ENCODE measurements at regions not wholly inside any gene's neighbourhood (a gene's known extent, or its start where the extent isn't known, plus 50 kb on each side); places are given as distances from the start of the nearest gene placed in this dataset.

GRCh38 chr2:104487366-104487765 lies 366.5 kb upstream of the POU3F3 start:
- Histone ChIP-seq H3K18ac (ENCODE audit: extremely low read depth, low read length) (no peak overlapping the region), H3K23me2 (ENCODE audit: low read depth, low read length) (no peaks in the 10 kb centered on the region), H2BK5ac (ENCODE audit: low read depth, low read length) (no peak overlapping the region), H3K4me2 (ENCODE audit: insufficient read depth in 1 of 2, low read depth in 2 of 2, low read length in 2 of 2) (no peak overlapping the region), H3K79me1 (ENCODE audit: low read depth, low read length) (no peaks in the 10 kb centered on the region), H4K8ac (ENCODE audit: extremely low read depth, insufficient read depth, low read length) (no peak overlapping the region), H3K9ac (replicated peaks in 1 of 4; ENCODE audit: extremely low read depth in 1 of 4, low read depth in 3 of 4, low read length in 3 of 4) (no peak overlapping the region), H2BK15ac (ENCODE audit: low read length) (no peak overlapping the region), H2BK20ac (ENCODE audit: low read length) (no peak overlapping the region), H2AFZ (ENCODE audit: low read length) (no peak overlapping the region), H3K36me3 (ENCODE audit: control insufficient read depth in 2 of 4, insufficient read depth in 4 of 4, low read length in 3 of 4) (no peaks in the 10 kb centered on the region), H3K27ac (ENCODE audit: low read depth, low read length) (no peak overlapping the region), H3K4ac (replicated peaks; ENCODE audit: insufficient read length, low read depth, low read length) (no peak overlapping the region), H3K56ac (replicated peaks; ENCODE audit: insufficient read length, low read depth, low read length) (no peak overlapping the region), H4K5ac (ENCODE audit: insufficient read length, low read depth, low read length) (no peak overlapping the region), H4K20me1 (replicated peaks in 1 of 2; ENCODE audit: control insufficient read depth in 1 of 2, insufficient read depth in 2 of 2, low read length in 2 of 2) (no peaks in the 10 kb centered on the region), H3K27me3 (replicated peaks in 1 of 4; ENCODE audit: control insufficient read depth in 3 of 4, extremely low read depth in 1 of 4, insufficient read depth in 3 of 4, low read length in 3 of 4) (no peaks in the 10 kb centered on the region), H2BK12ac (ENCODE audit: low read depth, low read length) (no peak overlapping the region), H3K9me3 (ENCODE audit: insufficient read depth in 2 of 2, low read depth in 1 of 2, low read length in 1 of 2) (no peaks in the 10 kb centered on the region), H3K23ac (ENCODE audit: insufficient read length) (no peak overlapping the region), H4K91ac (replicated peaks; ENCODE audit: insufficient read length, low read length) (no peak overlapping the region), H2BK120ac (replicated peaks; ENCODE audit: low read depth, low read length) (no peak overlapping the region), H2AK5ac (ENCODE audit: low read depth, low read length) (no peak overlapping the region), H3K4me1 (replicated peaks in 1 of 4; ENCODE audit: control insufficient read depth in 3 of 4, insufficient read depth in 4 of 4, low read length in 3 of 4) (no peaks in the 10 kb centered on the region), H3K79me2 (ENCODE audit: control insufficient read depth in 1 of 2, insufficient read depth in 2 of 2, low read length in 2 of 2) (no peaks in the 10 kb centered on the region), H3K4me3 (ENCODE audit: extremely low read depth in 1 of 4, insufficient read depth in 2 of 4, low read depth in 3 of 4, low read length in 4 of 4) (no peak overlapping the region), H3K14ac (ENCODE audit: insufficient read length) (no peak overlapping the region)
- TF ChIP-seq ATF2 (IDR thresholded peaks at IDR 0.05; ENCODE audit: low read length) (no peak), CBX8 (IDR thresholded peaks at IDR 0.05; ENCODE audit: borderline replicate concordance, low read depth, low read length) (no peak), POU5F1 (IDR thresholded peaks at IDR 0.05; ENCODE audit: low read depth, low read length) (no peak), SP2 (IDR thresholded peaks at IDR 0.05; ENCODE audit: low read length) (no peak), POLR2AphosphoS5 (IDR thresholded peaks at IDR 0.05; ENCODE audit: low read depth, low read length) (no peak), TBP (IDR thresholded peaks at IDR 0.05; ENCODE audit: low read depth, low read length) (no peak)
- CTCF ChIA-PET (ENCODE audit: partially characterized antibody), result interaction anchor here (1.1 kb wide), 1 partner anchor 152 kb away, joined by 3 read pairs; no protein-coding TSS in a partner anchor
- 86% methylated on average over 4 of the region's 4 CpGs; no CpG with 5 or more reads in 1 of the 2 experiments for WGBS, 2 experiments (ENCODE audit: extremely low coverage in 1 of 2, insufficient coverage in 1 of 2, insufficient read length in 1 of 2, insufficient replicate concordance in 2 of 2, low coverage in 1 of 2, low lambda C conversion rate in 2 of 2, missing lambda C conversion rate in 1 of 2)
- DNase-seq (ENCODE audit: low read depth in 1 of 2, low spot score in 2 of 2), result no peak
- no peak for FAIRE-seq
- POLR2A ChIA-PET (ENCODE audit: partially characterized antibody), result no interaction called here

All from H1 (cell line).